Neural cell (in vitro differentiated cells): ENCODE measurements at regions not wholly inside any gene's neighbourhood (a gene's known extent, or its start where the extent isn't known, plus 50 kb on each side); places are given as distances from the start of the nearest gene placed in this dataset.

Source experiments
- H2AFZ ChIP-seq: fragments of 200-600, 300-800 bp; sonication (generic), shearing (Covaris generic); 2 replicates; pipeline ENCODE4 v1.6.0; 2014; ENCODE audit warnings: low read depth, mild to moderate bottlenecking, antibody characterized with exemption, low read length, moderate library complexity
- H3F3A ChIP-seq: fragments of 200-600 bp; shearing (Covaris generic); 2 replicates; pipeline ENCODE4 v1.6.1; 2016; ENCODE audit warnings: mild to moderate bottlenecking, moderate library complexity, mixed read lengths, antibody characterized with exemption, low read length; ENCODE audit not compliant: insufficient read depth, poor library complexity, severe bottlenecking
- H3K27ac ChIP-seq: fragments of 200-600, 300-800 bp; sonication (generic), shearing (Covaris generic); 2 replicates; pipeline ENCODE4 v1.5.1; 2014; ENCODE audit warnings: mild to moderate bottlenecking, low read length, moderate library complexity
- H3K27me3 ChIP-seq: fragments of 300-800, 200-600 bp; sonication (generic), shearing (Covaris generic); 2 replicates; pipeline ENCODE4 v1.6.0; 2014; ENCODE audit warnings: mild to moderate bottlenecking, low read depth, low read length, moderate library complexity; ENCODE audit not compliant: insufficient read depth
- H3K36me3 ChIP-seq: fragments of 300-800, 200-600 bp; sonication (generic), shearing (Covaris generic); 2 replicates; pipeline ENCODE4 v1.5.1; 2014; ENCODE audit warnings: mild to moderate bottlenecking, antibody characterized with exemption, low read length, moderate library complexity; ENCODE audit not compliant: insufficient read depth
- H3K4me2 ChIP-seq: fragments of 300-800, 200-600 bp; sonication (generic), shearing (Covaris generic); 2 replicates; pipeline ENCODE4 v1.6.0; 2014; ENCODE audit warnings: mild to moderate bottlenecking, low read length
- H3K4me3 ChIP-seq: fragments of 300-800, 200-600 bp; sonication (generic), shearing (Covaris generic); 2 replicates; pipeline ENCODE4 v1.5.1; 2014; ENCODE audit warnings: mild to moderate bottlenecking, low read length, moderate library complexity
- H3K79me2 ChIP-seq: fragments of 200-600 bp; shearing (Covaris generic); replicated peaks from 2 replicates; pipeline ENCODE4 v1.6.0; 2014; ENCODE audit warnings: mild to moderate bottlenecking, low read length, moderate library complexity; ENCODE audit not compliant: insufficient read depth
- H3K9ac ChIP-seq: fragments of 300-800, 200-600 bp; sonication (generic), shearing (Covaris generic); 2 replicates; pipeline ENCODE4 v1.6.1; 2016; ENCODE audit warnings: mild to moderate bottlenecking, low read length, mixed read lengths
- H3K9me2 ChIP-seq: fragments of 200-600 bp; shearing (Covaris generic); 2 replicates; pipeline ENCODE4 v1.6.1; 2016; ENCODE audit warnings: mild to moderate bottlenecking, low read length, mixed read lengths; ENCODE audit not compliant: insufficient read depth
- H3K9me3 ChIP-seq: fragments of 200-600, 300-800 bp; sonication (generic), shearing (Covaris generic); 2 replicates; pipeline ENCODE4 v1.6.1; 2016; ENCODE audit warnings: mild to moderate bottlenecking, mixed run types, low read length, moderate library complexity, mixed read lengths
- H4K20me1 ChIP-seq: fragments of 200-600 bp; shearing (Covaris generic); 2 replicates; pipeline ENCODE4 v1.6.1; 2016; ENCODE audit warnings: mild to moderate bottlenecking, mixed run types; ENCODE audit not compliant: insufficient read depth
- CTCF ChIP-seq: fragments of 450-650 bp; IDR thresholded peaks from 2 replicates; pipeline ENCODE4 v1.5.1; 2014; ENCODE audit warnings: antibody characterized with exemption, mild to moderate bottlenecking, moderate library complexity; ENCODE audit not compliant: poor library complexity, severe bottlenecking
- EP300 ChIP-seq: fragments of 450-650 bp; conservative IDR thresholded peaks from 2 replicates; pipeline ENCODE4 v1.6.1; 2014; ENCODE audit warnings: antibody characterized with exemption, mild to moderate bottlenecking, moderate library complexity; ENCODE audit not compliant: poor library complexity, severe bottlenecking
- EZH2 ChIP-seq: fragments of 200-600, 300-800 bp; shearing (Covaris generic), sonication (generic); IDR thresholded peaks from 2 replicates; pipeline ENCODE4 v1.6.1; 2014; ENCODE audit warnings: antibody characterized with exemption, low read length, borderline replicate concordance, mild to moderate bottlenecking; ENCODE audit not compliant: insufficient read depth, poor library complexity, severe bottlenecking
- MXI1 ChIP-seq: fragments of 450-650 bp; conservative IDR thresholded peaks from 2 replicates; pipeline ENCODE4 v1.6.1; 2014; ENCODE audit warnings: antibody characterized with exemption, mild to moderate bottlenecking; ENCODE audit not compliant: poor library complexity, severe bottlenecking
- POLR2AphosphoS5 ChIP-seq: IDR thresholded peaks from 2 replicates; pipeline ENCODE4 v1.6.1; 2012
- RAD21 ChIP-seq: fragments of 450-650 bp; conservative IDR thresholded peaks from 2 replicates; pipeline ENCODE4 v1.6.1; 2014; ENCODE audit warnings: antibody characterized with exemption, mild to moderate bottlenecking, moderate library complexity
- REST ChIP-seq: IDR thresholded peaks from 2 replicates; pipeline ENCODE4 v1.6.1; 2012; ENCODE audit warnings: borderline replicate concordance
- SMC3 ChIP-seq: fragments of 450-650 bp; conservative IDR thresholded peaks from 2 replicates; pipeline ENCODE4 v1.6.1; 2014; ENCODE audit warnings: antibody characterized with exemption, mild to moderate bottlenecking, moderate library complexity; ENCODE audit not compliant: poor library complexity
- TAF1 ChIP-seq: IDR thresholded peaks from 2 replicates; pipeline ENCODE4 v1.6.1; 2012; ENCODE audit warnings: low read depth

DNA sequence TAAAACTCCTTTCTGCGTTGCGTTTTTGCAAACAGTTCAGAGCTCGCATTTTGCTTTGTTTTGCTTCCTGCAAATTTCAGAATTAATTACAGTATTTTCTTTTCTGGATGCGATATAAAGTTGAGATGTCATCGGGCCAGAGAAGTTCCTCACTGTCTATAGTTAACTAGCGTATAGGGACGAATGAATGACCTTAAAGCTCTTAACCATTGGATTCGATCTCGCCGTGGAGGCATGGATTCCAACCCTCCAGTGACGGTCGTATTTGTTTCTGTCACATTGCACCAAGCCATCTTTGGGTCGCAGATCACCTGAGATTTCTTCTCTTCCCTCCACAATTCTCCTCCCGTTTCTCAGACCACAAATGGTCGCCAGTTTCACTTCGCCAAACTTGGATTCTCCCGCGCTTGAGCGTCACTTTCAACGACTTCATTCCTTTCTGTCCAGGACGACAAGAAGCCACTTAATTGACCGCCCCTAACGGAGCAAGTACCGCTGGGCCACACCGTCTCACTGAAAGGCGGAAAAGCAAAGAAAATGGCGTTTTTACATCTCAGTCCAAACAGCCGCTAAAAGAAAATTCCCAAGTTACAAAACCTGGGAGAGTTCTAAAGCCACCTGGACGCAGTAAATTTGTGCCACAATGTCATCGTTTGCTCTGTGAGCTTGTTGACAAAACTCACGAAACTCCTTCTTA, 85.3 kb upstream of the ZNF184 start:
- Histone ChIP-seq H3K9me2 (no peaks in the 10 kb centered on the region), H3K36me3 (no peaks in the 10 kb centered on the region), H3K79me2 (no peaks in the 10 kb centered on the region), H2AFZ (no peak overlapping the region), H4K20me1 (no peaks in the 10 kb centered on the region), H3K27me3 (peaks cover 91% of the 10 kb centered on the region), H3K27ac (no peak overlapping the region), H3K4me2 (no peak overlapping the region), H3K9ac (no peak overlapping the region), H3K4me3 (no peak overlapping the region), H3K9me3 (no peaks in the 10 kb centered on the region), H3F3A (no peaks in the 10 kb centered on the region)
- TF ChIP-seq POLR2AphosphoS5 = no peak
- TF ChIP-seq TAF1 = no peak
- TF ChIP-seq EP300 = no peak
- no peak for TF ChIP-seq EZH2
- no peak for TF ChIP-seq REST
- TF ChIP-seq MXI1 = no peak
- no peak for TF ChIP-seq CTCF
- TF ChIP-seq RAD21 = no peak
- no peak for TF ChIP-seq SMC3

DNA sequence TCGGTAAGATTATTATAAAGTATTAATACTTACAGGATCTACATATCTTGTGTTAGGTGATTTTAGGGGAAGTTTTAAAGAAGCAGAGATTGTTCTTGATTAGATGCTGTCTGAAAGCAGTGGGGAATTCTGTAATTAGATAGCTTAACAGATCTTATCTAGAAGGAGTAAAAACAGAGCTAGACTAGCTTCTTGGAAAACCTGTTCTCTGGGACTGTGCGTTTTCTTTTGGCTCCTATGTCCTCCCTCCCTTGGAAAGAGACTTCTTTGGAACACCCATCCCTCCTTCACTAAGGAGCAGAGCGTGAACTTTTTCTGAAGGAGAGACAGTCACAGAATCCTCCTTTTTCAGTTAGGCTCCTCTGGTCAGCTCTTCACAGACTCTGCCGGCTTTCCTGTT, 83.5 kb upstream of the ZNF184 start:
- H4K20me1 ChIP-seq = no peaks in the 10 kb centered on the region
- no peak overlapping the region for H3K9ac ChIP-seq
- H3K4me2 ChIP-seq = no peak overlapping the region
- H3K9me3 ChIP-seq = no peaks in the 10 kb centered on the region
- H3K4me3 ChIP-seq = no peak overlapping the region
- H3K36me3 ChIP-seq = no peaks in the 10 kb centered on the region
- H3F3A ChIP-seq = no peaks in the 10 kb centered on the region
- H3K27me3 ChIP-seq = peaks cover 91% of the 10 kb centered on the region
- TF ChIP-seq REST = no peak
- no peak for TF ChIP-seq MXI1
- TF ChIP-seq SMC3 = no peak
- no peak for TF ChIP-seq EZH2
- TF ChIP-seq TAF1 = no peak
- no peak for TF ChIP-seq POLR2AphosphoS5
- TF ChIP-seq RAD21 = no peak
- no peak for TF ChIP-seq EP300
- TF ChIP-seq CTCF = no peak
- no peak overlapping the region for H2AFZ ChIP-seq
- no peak overlapping the region for H3K27ac ChIP-seq
- no peaks in the 10 kb centered on the region for H3K79me2 ChIP-seq
- H3K9me2 ChIP-seq = no peaks in the 10 kb centered on the region
